RWPE1 (cell line): ENCODE measurements at regions not wholly inside any gene's neighbourhood (a gene's known extent, or its start where the extent isn't known, plus 50 kb on each side); places are given as distances from the start of the nearest gene placed in this dataset.
A peak's percentile ranks its signal among the peaks of the same experiment; 100 is the strongest.

Experiments used
- CTCF ChIA-PET: fragments of 350-600 bp; sonication (Branson Sonifier 250); formaldehyde crosslinking; extraction: SDS; loops from one replicate; lab custom pipeline; 2021; lab: Yijun Ruan, JAX
- POLR2A ChIA-PET: fragments of 400-600 bp; formaldehyde crosslinking; extraction: SDS; loops from one replicate; lab custom pipeline; 2020; ENCODE audit warnings: antibody characterized with exemption; ENCODE audit not compliant: low non-redundant PET; lab: Yijun Ruan, JAX
- DNase-seq: peaks from one replicate; pipeline ENCODE4 v3.0.0; 2012; ENCODE audit warnings: low spot score
- H3K27ac ChIP-seq: fragments of 450-650 bp; 2 replicates; pipeline ENCODE4 v1.5.1; 2017
- CTCF ChIP-seq: fragments of 450-650 bp; conservative IDR thresholded peaks from 2 replicates; pipeline ENCODE4 v1.5.1; 2017; ENCODE audit warnings: low read depth, mild to moderate bottlenecking

- no peak overlapping the region for H3K27ac ChIP-seq
- no peak for DNase-seq
- CTCF ChIA-PET: interaction anchor here (0.7 kb wide), 1 partner anchor 26 kb away, joined by 3 read pairs; no protein-coding TSS in a partner anchor
- POLR2A ChIA-PET: no interaction called here
- no peak for TF ChIP-seq CTCF
Measured at GRCh38 chr2:67642961-67643360, 245.8 kb downstream of the ETAA1 start.

GRCh38 chr2:67645280-67646138 lies 248.4 kb downstream of the ETAA1 start:
- no peak overlapping the region for H3K27ac ChIP-seq
- CTCF ChIA-PET: interaction anchor here (0.6 to 1.3 kb wide), 3 partner anchors 411 to 1689 kb away, joined by 4 to 6 read pairs (median 4); no protein-coding TSS in a partner anchor
- DNase-seq: no peak
- TF ChIP-seq CTCF: no peak
- POLR2A ChIA-PET: no interaction called here

- ChIA-PET POLR2A (no interaction called here), CTCF (interaction anchor here (1.3 kb wide), 1 partner anchor 412 kb away, joined by 6 read pairs; no protein-coding TSS in a partner anchor)
- no peak for TF ChIP-seq CTCF
- DNase-seq: no peak
- no peak overlapping the region for H3K27ac ChIP-seq
Measured at GRCh38 chr2:67646714-67647333, 249.7 kb downstream of the ETAA1 start.

GRCh38 chr2:67649331-67650261 lies 252.5 kb downstream of the ETAA1 start:
- ChIA-PET POLR2A (no interaction called here), CTCF (interaction anchor here (0.5 to 1.1 kb wide), 3 partner anchors 98 to 480 kb away, joined by 4 to 6 read pairs (median 4); no protein-coding TSS in a partner anchor)
- H3K27ac ChIP-seq: peak overlapping the region; percentile 81
- no peak for TF ChIP-seq CTCF
- DNase-seq: peak; percentile 8

GRCh38 chr2:67650291-67651133 lies 253.4 kb downstream of the ETAA1 start:
- peak; percentile 74 for DNase-seq
- ChIA-PET CTCF (interaction anchor here (0.5 to 1.2 kb wide), 11 partner anchors 44 to 1569 kb away, joined by 3 to 5 read pairs (median 3); no protein-coding TSS in a partner anchor), POLR2A (no interaction called here)
- peak; percentile 87 for TF ChIP-seq CTCF
- peak overlapping the region; percentile 81 for H3K27ac ChIP-seq
